HepG2 (cell line): ENCODE measurements at regions not wholly inside any gene's neighbourhood (a gene's known extent, or its start where the extent isn't known, plus 50 kb on each side); places are given as distances from the start of the nearest gene placed in this dataset.

ENCODE experiments used
- ATAC-seq: fragments of 200-7000 bp; cut with Tn5 transposase; 3 replicates; pipeline ENCODE4 v1.9.1; 2020; ENCODE audit warnings: mild to moderate bottlenecking, moderate library complexity
- BruUV-seq: library from RNA; stranded (reverse); fragments of 400-500 nt; replicated peaks from 2 replicates; lab custom pipeline; 2021; lab: Mats Ljungman, UMichigan
- CTCF ChIA-PET: fragments of 300-600 bp; formaldehyde crosslinking; extraction: SDS; loops from one replicate; lab custom pipeline; 2021; ENCODE audit warnings: low total read pairs, inconsistent platforms, low intra/inter-chr PET ratio; lab: Yijun Ruan, JAX
- POLR2A ChIA-PET: fragments of 350-600 bp; sonication (Branson Sonifier 250); formaldehyde crosslinking; loops from one replicate; lab custom pipeline; 2020; ENCODE audit warnings: antibody characterized with exemption, inconsistent platforms; lab: Yijun Ruan, JAX
- DNase-seq: peaks from one replicate; pipeline ENCODE4 v3.0.0-alpha.2; 2015; ENCODE audit warnings: low spot score
- FAIRE-seq: peaks from 3 replicates; lab custom pipeline; 2011; peaks lifted over from hg19 to GRCh38; lab: Jason Lieb, UNC
- H2AFZ ChIP-seq: one replicate; pipeline ENCODE4 v1.6.1; 2011; ENCODE audit warnings: low read length, inconsistent platforms
- H3K27ac ChIP-seq: fragments of 300-600 bp; 3 replicates; pipeline ENCODE4 v1.8.0; 2011; ENCODE audit warnings: mixed run types, mild to moderate bottlenecking, mixed read lengths, low read length, inconsistent platforms; ENCODE audit not compliant: insufficient read depth; ENCODE audit errors: extremely low read length
- H3K27me3 ChIP-seq, 2 experiments: fragments of 200-600 bp in 1 of 2; 2 replicates in 1 of 2; 3 replicates in 1 of 2; pipeline versions ENCODE4 v1.6.0 to v1.8.0; 2011; ENCODE audit warnings: low read length in 2 of 2, mild to moderate bottlenecking in 2 of 2, moderate library complexity in 2 of 2, inconsistent platforms in 1 of 2; ENCODE audit not compliant: insufficient read depth in 2 of 2, control insufficient read depth in 1 of 2
- H3K36me3 ChIP-seq, 2 experiments: fragments of 200-600 bp in 1 of 2; replicated peaks in 1 of 2; 2 replicates in 1 of 2; 3 replicates in 1 of 2; pipeline versions ENCODE4 v1.5.1 to v1.8.0; 2011; ENCODE audit warnings: low read length in 2 of 2, inconsistent platforms in 1 of 2; ENCODE audit not compliant: insufficient read depth in 2 of 2, control insufficient read depth in 1 of 2
- H3K4me1 ChIP-seq: 2 replicates; pipeline ENCODE4 v1.5.1; 2012; ENCODE audit warnings: low read length, inconsistent platforms; ENCODE audit not compliant: insufficient read depth
- H3K4me2 ChIP-seq: 2 replicates; pipeline ENCODE4 v1.6.0; 2011; ENCODE audit warnings: low read depth, low read length, inconsistent platforms
- H3K4me3 ChIP-seq, 3 experiments: fragments of 200-600 bp in 1 of 3; sonication (generic), shearing (Covaris generic) in 1 of 3; replicated peaks in 1 of 3; 2 replicates each; pipeline ENCODE4 v1.5.1; 2011 to 2016; ENCODE audit warnings: low read length in 3 of 3, inconsistent platforms in 2 of 3, low read depth in 2 of 3, mild to moderate bottlenecking in 2 of 3, control low read depth in 1 of 3, mixed read lengths in 1 of 3; ENCODE audit not compliant: insufficient read depth in 1 of 3
- H3K79me2 ChIP-seq: one replicate; pipeline ENCODE4 v1.6.1; 2011; ENCODE audit warnings: low read length, inconsistent platforms; ENCODE audit not compliant: insufficient read depth
- H3K9ac ChIP-seq: 2 replicates; pipeline ENCODE4 v1.6.0; 2011; ENCODE audit warnings: mild to moderate bottlenecking, low read depth, low read length, inconsistent platforms; ENCODE audit not compliant: insufficient read depth
- H3K9me3 ChIP-seq: 2 replicates; pipeline ENCODE4 v1.5.1; 2012; ENCODE audit warnings: mild to moderate bottlenecking, low read length
- H4K20me1 ChIP-seq: 2 replicates; pipeline ENCODE4 v1.6.0; 2011; ENCODE audit warnings: inconsistent platforms, mild to moderate bottlenecking, low read length, moderate library complexity; ENCODE audit not compliant: insufficient read depth
- DNMT3B ChIP-seq: conservative IDR thresholded peaks from 2 replicates; pipeline ENCODE4 v1.6.1; 2016; ENCODE audit warnings: missing biosample characterization, control low read depth
- ERF ChIP-seq: IDR thresholded peaks from 2 replicates; pipeline ENCODE4 v1.6.1; 2018; ENCODE audit warnings: missing biosample characterization, missing genetic modification reagents
- FLYWCH1 ChIP-seq: sonication (generic); formaldehyde crosslinking; IDR thresholded peaks from 2 replicates; pipeline ENCODE4 v1.8.1; 2023; ENCODE audit warnings: mild to moderate bottlenecking, missing genetic modification reagents
- HNF4A ChIP-seq: sonication (generic); formaldehyde crosslinking; IDR thresholded peaks from 2 replicates; pipeline ENCODE4 v1.4.0; 2020; ENCODE audit warnings: missing genetic modification reagents
- JDP2 ChIP-seq: sonication (generic); formaldehyde crosslinking; IDR thresholded peaks from 2 replicates; pipeline ENCODE4 v1.8.1; 2022; ENCODE audit warnings: missing genetic modification reagents, borderline replicate concordance
- MLLT10 ChIP-seq: sonication (generic); formaldehyde crosslinking; IDR thresholded peaks from 2 replicates; pipeline ENCODE4 v1.4.0; 2020; ENCODE audit warnings: missing genetic modification reagents
- SNAPC2 ChIP-seq: sonication (generic); formaldehyde crosslinking; IDR thresholded peaks from 2 replicates; pipeline ENCODE4 v1.8.1; 2022; ENCODE audit warnings: mild to moderate bottlenecking, missing genetic modification reagents
- SSRP1 ChIP-seq: IDR thresholded peaks from 2 replicates; pipeline ENCODE4 v1.6.1; 2016; ENCODE audit warnings: control low read depth
- U2AF1 ChIP-seq: fragments of 200-400 bp; formaldehyde crosslinking; optimal IDR thresholded peaks from 2 replicates; pipeline ENCODE3; 2017; ENCODE audit warnings: mild to moderate bottlenecking, low read depth, low read length
- ZMYM2 ChIP-seq: sonication (generic); formaldehyde crosslinking; IDR thresholded peaks from 2 replicates; pipeline ENCODE4 v1.8.0; 2022; ENCODE audit warnings: mild to moderate bottlenecking, missing genetic modification reagents
- ZNF30 ChIP-seq: sonication (generic); formaldehyde crosslinking; IDR thresholded peaks from 2 replicates; pipeline ENCODE4 v1.5.0; 2020; ENCODE audit warnings: mild to moderate bottlenecking, missing genetic modification reagents
- ZNF460 ChIP-seq: sonication (generic); formaldehyde crosslinking; IDR thresholded peaks from 2 replicates; pipeline ENCODE4 v1.5.1; 2020; ENCODE audit warnings: missing genetic modification reagents, mild to moderate bottlenecking, borderline replicate concordance
- ZNF558 ChIP-seq: sonication (generic); formaldehyde crosslinking; IDR thresholded peaks from 2 replicates; pipeline ENCODE4 v1.9.0; 2022; ENCODE audit warnings: mild to moderate bottlenecking, missing genetic modification reagents, borderline replicate concordance
- ZNF891 ChIP-seq: sonication (generic); formaldehyde crosslinking; IDR thresholded peaks from 2 replicates; pipeline ENCODE4 v1.5.0; 2020; ENCODE audit warnings: mild to moderate bottlenecking, missing genetic modification reagents
- WGBS: methylation state at CpG from one replicate; pipeline ENCODE4 v1.1.6; 2017; ENCODE audit warnings: low lambda C conversion rate; 5-methylcytosine and 5-hydroxymethylcytosine counted together
- in situ Hi-C: cut with HindIII; loops from 2 replicates; pipeline ENCODE4 v1.10.0; 2017; ENCODE audit warnings: low pct_unique_long_range_greater_than_20kb; ENCODE audit not compliant: extremely low pct_ligation_motif_present
- intact Hi-C: fragments of 100-400 bp; cut with micrococcal nuclease; formaldehyde crosslinking; loops from one replicate; pipeline ENCODE4 v1.10.0; 2022; ENCODE audit not compliant: unreplicated experiment
- TF ChIP-seq, protein P1 (sequence below): sonication (generic); formaldehyde crosslinking; IDR thresholded peaks from 2 replicates; pipeline ENCODE4 v1.4.0; 2020; ENCODE audit warnings: missing genetic modification reagents, borderline replicate concordance
- TF ChIP-seq, protein P2 (sequence below), 2 experiments: sonication (generic) in 1 of 2; formaldehyde crosslinking in 1 of 2; IDR thresholded peaks; 2 replicates each; pipeline versions ENCODE4 v1.5.1 to v1.6.1; 2011 to 2020; ENCODE audit warnings: borderline replicate concordance in 1 of 2, low read depth in 1 of 2, low read length in 1 of 2, mild to moderate bottlenecking in 1 of 2, missing genetic modification reagents in 1 of 2, moderate library complexity in 1 of 2
- TF ChIP-seq, protein P3 (sequence below): IDR thresholded peaks from 2 replicates; pipeline ENCODE4 v1.6.1; 2016; ENCODE audit warnings: low read depth, borderline replicate concordance
- TF ChIP-seq, protein P4 (sequence below): sonication (generic); formaldehyde crosslinking; IDR thresholded peaks from 2 replicates; pipeline ENCODE4 v1.4.0; 2020; ENCODE audit warnings: mild to moderate bottlenecking, missing genetic modification reagents
- TF ChIP-seq, protein P5 (sequence below): sonication (generic); formaldehyde crosslinking; IDR thresholded peaks from 2 replicates; pipeline ENCODE4 v1.8.1; 2023; ENCODE audit warnings: mild to moderate bottlenecking, missing genetic modification reagents

DNA sequence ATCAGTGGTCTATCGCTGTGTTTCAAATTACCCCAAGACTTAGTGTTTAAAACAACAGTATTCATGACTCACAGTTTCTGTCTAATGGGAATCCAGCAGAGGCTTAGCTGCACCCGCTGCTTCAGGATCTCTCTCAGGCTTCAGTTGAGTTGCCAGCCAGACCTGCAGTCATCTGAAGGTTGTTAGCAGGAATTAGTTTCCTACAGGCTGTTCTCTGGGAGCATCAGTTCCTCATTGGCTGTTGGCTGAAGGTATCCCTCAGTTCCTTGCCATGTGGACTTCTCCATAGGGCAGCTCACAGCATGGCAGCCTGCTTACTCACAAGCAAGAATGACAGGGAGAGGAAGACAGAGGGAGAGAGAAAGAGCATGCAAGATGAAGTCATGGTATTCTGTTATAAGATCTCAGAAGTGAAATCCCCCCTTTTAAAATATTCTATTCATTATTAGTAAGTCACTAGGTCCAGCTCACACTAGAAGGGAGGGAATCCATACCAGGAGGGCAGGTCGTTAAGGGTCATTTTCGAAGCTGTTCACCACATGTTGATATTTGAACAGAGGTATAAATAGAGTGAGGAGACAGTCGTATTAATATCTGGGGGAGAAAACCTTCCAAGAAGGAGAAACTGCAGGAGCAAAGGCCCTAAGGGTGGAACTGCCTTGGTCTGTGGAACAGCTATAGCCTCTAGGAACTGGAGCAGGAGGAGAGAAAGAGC is 473.9 kb upstream of the PPP2R3A start:
- H4K20me1 ChIP-seq = no peaks in the 10 kb centered on the region
- H3K9ac ChIP-seq = no peak overlapping the region
- in situ Hi-C loops = no loop called here
- H3K27me3 ChIP-seq = no peaks in the 10 kb centered on the region
- no peak for ATAC-seq
- H3K79me2 ChIP-seq = no peaks in the 10 kb centered on the region
- no peak overlapping the region for H3K4me3 ChIP-seq
- WGBS = 3% methylated on average over 4 of the region's 5 CpGs
- ChIA-PET POLR2A (no interaction called here), CTCF (no interaction called here)
- no peak for DNase-seq
- H3K4me2 ChIP-seq = no peak overlapping the region
- FAIRE-seq = no peak
- TF ChIP-seq, protein P1, sequence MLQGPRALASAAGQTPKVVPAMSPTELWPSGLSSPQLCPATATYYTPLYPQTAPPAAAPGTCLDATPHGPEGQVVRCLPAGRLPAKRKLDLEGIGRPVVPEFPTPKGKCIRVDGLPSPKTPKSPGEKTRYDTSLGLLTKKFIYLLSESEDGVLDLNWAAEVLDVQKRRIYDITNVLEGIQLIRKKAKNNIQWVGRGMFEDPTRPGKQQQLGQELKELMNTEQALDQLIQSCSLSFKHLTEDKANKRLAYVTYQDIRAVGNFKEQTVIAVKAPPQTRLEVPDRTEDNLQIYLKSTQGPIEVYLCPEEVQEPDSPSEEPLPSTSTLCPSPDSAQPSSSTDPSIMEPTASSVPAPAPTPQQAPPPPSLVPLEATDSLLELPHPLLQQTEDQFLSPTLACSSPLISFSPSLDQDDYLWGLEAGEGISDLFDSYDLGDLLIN = no peak
- TF ChIP-seq ZNF891 (no peak), SSRP1 (CRISPR knock-in tag) (no peak), FLYWCH1 (CRISPR knock-in tag) (no peak), U2AF1 (no peak), ZNF30 (CRISPR knock-in tag) (no peak), ZNF460 (CRISPR knock-in tag) (no peak), SNAPC2 (CRISPR knock-in tag) (no peak), DNMT3B (no peak), HNF4A (CRISPR knock-in tag) (no peak), MLLT10 (CRISPR knock-in tag) (no peak), ZMYM2 (CRISPR knock-in tag) (no peak), JDP2 (CRISPR knock-in tag) (no peak), ZNF558 (no peak), ERF (no peak)
- TF ChIP-seq, protein P2, sequence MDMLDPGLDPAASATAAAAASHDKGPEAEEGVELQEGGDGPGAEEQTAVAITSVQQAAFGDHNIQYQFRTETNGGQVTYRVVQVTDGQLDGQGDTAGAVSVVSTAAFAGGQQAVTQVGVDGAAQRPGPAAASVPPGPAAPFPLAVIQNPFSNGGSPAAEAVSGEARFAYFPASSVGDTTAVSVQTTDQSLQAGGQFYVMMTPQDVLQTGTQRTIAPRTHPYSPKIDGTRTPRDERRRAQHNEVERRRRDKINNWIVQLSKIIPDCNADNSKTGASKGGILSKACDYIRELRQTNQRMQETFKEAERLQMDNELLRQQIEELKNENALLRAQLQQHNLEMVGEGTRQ (IDR thresholded peaks at IDR 0.05; ENCODE audit: low read depth, low read length) = no peak
- TF ChIP-seq, protein P2 (CRISPR knock-in tag; IDR thresholded peaks at IDR 0.05; ENCODE audit: borderline replicate concordance) = no peak
- TF ChIP-seq, protein P3, sequence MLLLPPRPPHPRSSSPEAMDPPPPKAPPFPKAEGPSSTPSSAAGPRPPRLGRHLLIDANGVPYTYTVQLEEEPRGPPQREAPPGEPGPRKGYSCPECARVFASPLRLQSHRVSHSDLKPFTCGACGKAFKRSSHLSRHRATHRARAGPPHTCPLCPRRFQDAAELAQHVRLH (CRISPR knock-in tag) = no peak
- TF ChIP-seq, protein P4, sequence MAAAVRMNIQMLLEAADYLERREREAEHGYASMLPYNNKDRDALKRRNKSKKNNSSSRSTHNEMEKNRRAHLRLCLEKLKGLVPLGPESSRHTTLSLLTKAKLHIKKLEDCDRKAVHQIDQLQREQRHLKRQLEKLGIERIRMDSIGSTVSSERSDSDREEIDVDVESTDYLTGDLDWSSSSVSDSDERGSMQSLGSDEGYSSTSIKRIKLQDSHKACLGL (CRISPR knock-in tag) = no peak
- TF ChIP-seq, protein P5, sequence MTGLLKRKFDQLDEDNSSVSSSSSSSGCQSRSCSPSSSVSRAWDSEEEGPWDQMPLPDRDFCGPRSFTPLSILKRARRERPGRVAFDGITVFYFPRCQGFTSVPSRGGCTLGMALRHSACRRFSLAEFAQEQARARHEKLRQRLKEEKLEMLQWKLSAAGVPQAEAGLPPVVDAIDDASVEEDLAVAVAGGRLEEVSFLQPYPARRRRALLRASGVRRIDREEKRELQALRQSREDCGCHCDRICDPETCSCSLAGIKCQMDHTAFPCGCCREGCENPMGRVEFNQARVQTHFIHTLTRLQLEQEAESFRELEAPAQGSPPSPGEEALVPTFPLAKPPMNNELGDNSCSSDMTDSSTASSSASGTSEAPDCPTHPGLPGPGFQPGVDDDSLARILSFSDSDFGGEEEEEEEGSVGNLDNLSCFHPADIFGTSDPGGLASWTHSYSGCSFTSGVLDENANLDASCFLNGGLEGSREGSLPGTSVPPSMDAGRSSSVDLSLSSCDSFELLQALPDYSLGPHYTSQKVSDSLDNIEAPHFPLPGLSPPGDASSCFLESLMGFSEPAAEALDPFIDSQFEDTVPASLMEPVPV (CRISPR knock-in tag) = no peak
- H3K27ac ChIP-seq = no peak overlapping the region
- no peak overlapping the region for H2AFZ ChIP-seq
- H3K36me3 ChIP-seq = no peaks in the 10 kb centered on the region
- BruUV-seq = no TSS peak
- H3K4me1 ChIP-seq = no peaks in the 10 kb centered on the region
- intact Hi-C loops = no loop called here
- no peaks in the 10 kb centered on the region for H3K9me3 ChIP-seq
